A673 (cell line): ENCODE measurements at regions not wholly inside any gene's neighbourhood (a gene's known extent, or its start where the extent isn't known, plus 50 kb on each side); places are given as distances from the start of the nearest gene placed in this dataset.

Experiments used
- EZH2 ChIP-seq: fragments of 200-600 bp; sonication (generic); IDR thresholded peaks from 2 replicates; pipeline ENCODE4 v1.6.1; 2017; ENCODE audit warnings: borderline replicate concordance, low read depth, mild to moderate bottlenecking, mixed read lengths, antibody characterized with exemption, low read length; ENCODE audit not compliant: poor library complexity, severe bottlenecking
- TF ChIP-seq, protein P1 (sequence below): fragments of 300-800, 200-600 bp; sonication (generic); conservative IDR thresholded peaks from 2 replicates; pipeline ENCODE4 v1.5.1; 2017; ENCODE audit warnings: low read depth, mild to moderate bottlenecking, antibody characterized with exemption, low read length, moderate library complexity, mixed read lengths

DNA sequence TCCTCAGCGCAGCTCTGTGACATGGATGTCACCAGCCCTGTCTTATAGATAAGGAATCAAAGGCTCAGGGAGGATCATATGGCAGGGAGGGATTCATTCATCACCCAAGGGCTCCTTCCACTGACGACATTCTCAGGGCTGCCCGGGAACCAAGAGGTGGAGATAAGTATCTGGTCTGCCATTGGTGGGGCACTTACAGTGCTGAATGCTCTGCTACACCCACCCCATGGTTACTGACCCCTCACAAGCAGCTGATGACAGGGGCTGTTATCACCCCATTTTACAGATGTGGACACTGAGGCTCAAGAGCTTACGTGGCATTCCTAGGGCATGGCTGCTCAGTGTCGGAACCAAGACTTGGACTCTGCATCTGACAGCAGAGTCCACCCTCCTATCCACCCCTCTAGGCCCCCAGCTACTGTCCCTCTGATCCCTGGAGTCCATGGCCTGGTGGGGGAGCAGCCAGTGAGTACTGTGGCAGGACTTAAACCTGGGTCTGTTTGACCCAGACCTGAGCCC is 155.1 kb downstream of the PTPRU start:
- TF ChIP-seq, protein P1, sequence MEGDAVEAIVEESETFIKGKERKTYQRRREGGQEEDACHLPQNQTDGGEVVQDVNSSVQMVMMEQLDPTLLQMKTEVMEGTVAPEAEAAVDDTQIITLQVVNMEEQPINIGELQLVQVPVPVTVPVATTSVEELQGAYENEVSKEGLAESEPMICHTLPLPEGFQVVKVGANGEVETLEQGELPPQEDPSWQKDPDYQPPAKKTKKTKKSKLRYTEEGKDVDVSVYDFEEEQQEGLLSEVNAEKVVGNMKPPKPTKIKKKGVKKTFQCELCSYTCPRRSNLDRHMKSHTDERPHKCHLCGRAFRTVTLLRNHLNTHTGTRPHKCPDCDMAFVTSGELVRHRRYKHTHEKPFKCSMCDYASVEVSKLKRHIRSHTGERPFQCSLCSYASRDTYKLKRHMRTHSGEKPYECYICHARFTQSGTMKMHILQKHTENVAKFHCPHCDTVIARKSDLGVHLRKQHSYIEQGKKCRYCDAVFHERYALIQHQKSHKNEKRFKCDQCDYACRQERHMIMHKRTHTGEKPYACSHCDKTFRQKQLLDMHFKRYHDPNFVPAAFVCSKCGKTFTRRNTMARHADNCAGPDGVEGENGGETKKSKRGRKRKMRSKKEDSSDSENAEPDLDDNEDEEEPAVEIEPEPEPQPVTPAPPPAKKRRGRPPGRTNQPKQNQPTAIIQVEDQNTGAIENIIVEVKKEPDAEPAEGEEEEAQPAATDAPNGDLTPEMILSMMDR, result no peak
- TF ChIP-seq EZH2, result no peak
